ENCODE measurements at regions not wholly inside any gene's neighbourhood (a gene's known extent, or its start where the extent isn't known, plus 50 kb on each side); places are given as distances from the start of the nearest gene placed in this dataset.

DNA sequence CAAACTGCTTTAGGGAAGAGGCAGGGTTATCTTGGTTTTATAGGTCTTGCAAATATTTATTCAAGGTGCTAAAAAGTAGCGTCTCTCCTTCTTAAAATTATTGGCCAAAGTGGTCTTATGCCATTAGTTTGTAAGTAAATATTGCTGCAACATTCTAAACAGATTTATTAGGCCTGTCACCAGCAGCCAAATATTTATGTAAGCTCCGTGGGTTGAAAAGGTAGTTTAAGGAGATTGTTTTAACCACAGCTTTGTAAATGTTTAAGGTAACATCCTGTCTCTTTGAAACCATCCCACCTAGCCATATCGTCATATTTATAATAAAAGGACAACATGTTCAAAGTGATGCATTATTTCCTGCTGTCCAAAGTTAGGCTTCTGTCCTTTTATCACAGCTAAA lies 210.1 kb upstream of the LNX1 start:
- Histone ChIP-seq H3K4me2 (replicated peaks; ENCODE audit: extremely low read depth, low read length, poor library complexity, severe bottlenecking) (no peak overlapping the region), H3K9me3 (replicated peaks in 1 of 2; ENCODE audit: control insufficient read depth in 1 of 2, insufficient read depth in 1 of 2, low read length in 2 of 2) (no peaks in the 10 kb centered on the region), H3K27me3 (ENCODE audit: control insufficient read depth in 2 of 2, insufficient read depth in 2 of 2, low read length in 2 of 2) (no peaks in the 10 kb centered on the region), H4K20me1 (ENCODE audit: insufficient read depth, low read length) (no peaks in the 10 kb centered on the region), H3K36me3 (replicated peaks in 1 of 2; ENCODE audit: control insufficient read depth in 1 of 2, insufficient read depth in 2 of 2, low read length in 2 of 2) (no peaks in the 10 kb centered on the region), H3K9ac (ENCODE audit: insufficient read depth, low read length, poor library complexity, severe bottlenecking) (no peak overlapping the region), H3K79me2 (ENCODE audit: insufficient read depth, low read length) (no peaks in the 10 kb centered on the region), H3K4me1 (ENCODE audit: control insufficient read depth in 1 of 2, insufficient read depth in 2 of 2, low read length in 2 of 2) (no peaks in the 10 kb centered on the region), H3K4me3 (replicated peaks in 1 of 3; ENCODE audit: low read depth in 2 of 3, low read length in 3 of 3) (no peak overlapping the region), H2AFZ (ENCODE audit: insufficient read depth, low read depth, low read length, poor library complexity, severe bottlenecking) (no peak overlapping the region), H3K27ac (ENCODE audit: low read depth in 1 of 2, low read length in 2 of 2) (no peak overlapping the region)
- no peak overlapping the region for H3K4me3 Mint-ChIP-seq
- H3K27me3 Mint-ChIP-seq (ENCODE audit: low read depth in 3 of 3), result peaks cover 0 to 6% (median 0%) of the 10 kb centered on the region in 3 donors
- no peak overlapping the region for H3K27ac Mint-ChIP-seq
- DNase-seq, result no peak
- no peaks in the 10 kb centered on the region for H3K36me3 Mint-ChIP-seq
- WGBS (ENCODE audit: insufficient coverage), result no CpG with 5 or more reads among the region's 3 CpGs
- H3K9me3 Mint-ChIP-seq, result no peaks in the 10 kb centered on the region
- no peak for TF ChIP-seq CTCF (IDR thresholded peaks at IDR 0.05)
- no peaks in the 10 kb centered on the region for H3K4me1 Mint-ChIP-seq
- intact Hi-C loops (cut with micrococcal nuclease), result loop anchor here in 1 of 2 donors (10.0 kb wide), 1 partner anchor 607 kb away; no protein-coding TSS in a partner anchor

DNA sequence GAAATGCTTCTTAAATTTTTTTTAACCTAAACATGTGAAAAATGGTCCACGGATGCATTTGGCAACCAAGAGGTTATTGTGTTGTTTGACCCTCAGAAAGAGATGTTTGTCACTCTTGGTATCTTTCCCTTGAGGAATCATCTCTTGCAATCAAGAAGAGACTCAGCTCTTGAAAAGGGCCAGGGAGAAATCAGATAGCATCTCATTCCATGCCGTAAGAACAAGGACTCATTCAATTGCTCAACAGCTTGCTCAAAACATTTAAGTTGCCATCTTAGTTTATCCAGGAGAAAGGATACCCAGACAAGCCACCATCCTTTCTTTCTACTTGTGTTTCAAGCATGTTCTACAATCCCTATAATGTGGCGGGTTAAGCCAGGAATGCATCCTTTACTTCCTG lies 209.5 kb upstream of the LNX1 start:
- no peaks in the 10 kb centered on the region for H3K36me3 Mint-ChIP-seq
- DNase-seq, result no peak
- H3K4me3 ChIP-seq (replicated peaks in 1 of 3; ENCODE audit: low read depth in 2 of 3, low read length in 3 of 3), result no peak overlapping the region
- H3K9me3 Mint-ChIP-seq, result peaks cover 0 to 1% (median 0%) of the 10 kb centered on the region in 7 donors
- peaks cover 0 to 6% (median 0%) of the 10 kb centered on the region in 3 donors for H3K27me3 Mint-ChIP-seq (ENCODE audit: low read depth in 3 of 3)
- intact Hi-C loops (cut with micrococcal nuclease), result loop anchor here in 1 of 2 donors (10.0 kb wide), 1 partner anchor 606 kb away; no protein-coding TSS in a partner anchor
- no peak overlapping the region for H3K9ac ChIP-seq (ENCODE audit: insufficient read depth, low read length, poor library complexity, severe bottlenecking)
- no peaks in the 10 kb centered on the region for H3K79me2 ChIP-seq (ENCODE audit: insufficient read depth, low read length)
- TF ChIP-seq CTCF (IDR thresholded peaks at IDR 0.05), result no peak
- 100% methylated on average over 1 of the region's 3 CpGs for WGBS (ENCODE audit: insufficient coverage)
- no peaks in the 10 kb centered on the region for H3K9me3 ChIP-seq (replicated peaks in 1 of 2; ENCODE audit: control insufficient read depth in 1 of 2, insufficient read depth in 1 of 2, low read length in 2 of 2)
- H3K27me3 ChIP-seq (ENCODE audit: control insufficient read depth in 2 of 2, insufficient read depth in 2 of 2, low read length in 2 of 2), result no peaks in the 10 kb centered on the region
- H3K27ac ChIP-seq (ENCODE audit: low read depth in 1 of 2, low read length in 2 of 2), result no peak overlapping the region
- H4K20me1 ChIP-seq (ENCODE audit: insufficient read depth, low read length), result no peaks in the 10 kb centered on the region
- H3K4me2 ChIP-seq (replicated peaks; ENCODE audit: extremely low read depth, low read length, poor library complexity, severe bottlenecking), result no peak overlapping the region
- no peaks in the 10 kb centered on the region for H3K36me3 ChIP-seq (replicated peaks in 1 of 2; ENCODE audit: control insufficient read depth in 1 of 2, insufficient read depth in 2 of 2, low read length in 2 of 2)
- H3K27ac Mint-ChIP-seq, result no peak overlapping the region
- no peak overlapping the region for H3K4me3 Mint-ChIP-seq
- no peak overlapping the region for H2AFZ ChIP-seq (ENCODE audit: insufficient read depth, low read depth, low read length, poor library complexity, severe bottlenecking)
- H3K4me1 ChIP-seq (ENCODE audit: control insufficient read depth in 1 of 2, insufficient read depth in 2 of 2, low read length in 2 of 2), result no peaks in the 10 kb centered on the region
- H3K4me1 Mint-ChIP-seq, result no peaks in the 10 kb centered on the region

Data from CD14-positive monocyte (primary cell).